IMR-90 (cell line): ENCODE measurements at regions not wholly inside any gene's neighbourhood (a gene's known extent, or its start where the extent isn't known, plus 50 kb on each side); places are given as distances from the start of the nearest gene placed in this dataset.

Experiments used
- ATAC-seq: fragments of 200-7000 bp; cut with Tn5 transposase; 2 replicates; pipeline ENCODE4 v1.9.1; 2020; ENCODE audit warnings: low read depth, mild to moderate bottlenecking, moderate library complexity
- BruUV-seq: library from RNA; stranded (reverse); fragments of 400-500 nt; replicated peaks from 2 replicates; lab custom pipeline; 2021; lab: Mats Ljungman, UMichigan
- CTCF ChIA-PET: fragments of 300-600 bp; formaldehyde crosslinking; extraction: SDS; loops from one replicate; lab custom pipeline; 2021; ENCODE audit warnings: antibody characterized with exemption; lab: Yijun Ruan, JAX
- POLR2A ChIA-PET: fragments of 300-600 bp; sonication (Branson Sonifier 250); formaldehyde crosslinking; loops from one replicate; lab custom pipeline; 2022; ENCODE audit warnings: antibody characterized with exemption; ENCODE audit not compliant: unreplicated experiment; lab: Charles Lee
- DNase-seq: peaks from one replicate; pipeline ENCODE4 v3.0.0; 2013
- H2AFZ ChIP-seq: replicated peaks from 2 replicates; pipeline ENCODE3; 2013; ENCODE audit warnings: low read length, mild to moderate bottlenecking; ENCODE audit not compliant: poor library complexity
- H2AK5ac ChIP-seq: 2 replicates; pipeline ENCODE4 v1.6.1; 2013; ENCODE audit warnings: low read depth, low read length, inconsistent platforms
- H2AK9ac ChIP-seq: replicated peaks from 2 replicates; pipeline ENCODE3; 2013; ENCODE audit warnings: mild to moderate bottlenecking, low read depth, low read length, moderate library complexity; ENCODE audit not compliant: poor library complexity
- H2BK120ac ChIP-seq: 2 replicates; pipeline ENCODE4 v1.6.1; 2013; ENCODE audit warnings: low read depth, low read length, inconsistent platforms
- H2BK15ac ChIP-seq: 3 replicates; pipeline ENCODE4 v1.6.1; 2013; ENCODE audit warnings: low read depth, low read length, inconsistent platforms
- H2BK20ac ChIP-seq: 2 replicates; pipeline ENCODE4 v1.6.1; 2013; ENCODE audit warnings: low read depth, mild to moderate bottlenecking, inconsistent platforms, low read length, moderate library complexity
- H2BK5ac ChIP-seq: 2 replicates; pipeline ENCODE4 v1.6.1; 2013; ENCODE audit warnings: mild to moderate bottlenecking, low read depth, low read length, inconsistent platforms; ENCODE audit not compliant: poor library complexity, severe bottlenecking
- H3K14ac ChIP-seq: replicated peaks from 2 replicates; pipeline ENCODE4 v1.6.1; 2013; ENCODE audit warnings: low read depth, low read length, inconsistent platforms
- H3K18ac ChIP-seq: 2 replicates; pipeline ENCODE4 v1.6.1; 2013; ENCODE audit warnings: low read depth, low read length, control low read depth
- H3K23ac ChIP-seq: 2 replicates; pipeline ENCODE4 v1.6.1; 2013; ENCODE audit warnings: low read depth, low read length, inconsistent platforms
- H3K27ac ChIP-seq: 2 replicates; pipeline ENCODE4 v1.5.1; 2013; ENCODE audit warnings: mild to moderate bottlenecking, control low read depth, low read length; ENCODE audit not compliant: insufficient read depth
- H3K27me3 ChIP-seq: 2 replicates; pipeline ENCODE4 v1.6.1; 2013; ENCODE audit warnings: low read length; ENCODE audit not compliant: control insufficient read depth, insufficient read depth
- H3K36me3 ChIP-seq: 2 replicates; pipeline ENCODE4 v1.6.1; 2013; ENCODE audit warnings: low read length, mixed read lengths; ENCODE audit not compliant: control insufficient read depth, insufficient read depth
- H3K4ac ChIP-seq: 2 replicates; pipeline ENCODE4 v1.6.1; 2013; ENCODE audit warnings: low read depth, low read length, inconsistent platforms
- H3K4me1 ChIP-seq: 2 replicates; pipeline ENCODE4 v1.6.1; 2013; ENCODE audit warnings: low read length, mixed read lengths; ENCODE audit not compliant: control insufficient read depth, insufficient read depth
- H3K4me2 ChIP-seq: 2 replicates; pipeline ENCODE4 v1.6.1; 2013; ENCODE audit warnings: low read depth, mild to moderate bottlenecking, control low read depth, low read length, moderate library complexity
- H3K4me3 ChIP-seq: 2 replicates; pipeline ENCODE4 v1.5.1; 2013; ENCODE audit warnings: low read depth, mild to moderate bottlenecking, control low read depth, low read length, moderate library complexity; ENCODE audit not compliant: insufficient read depth
- H3K56ac ChIP-seq: 2 replicates; pipeline ENCODE4 v1.6.1; 2013; ENCODE audit warnings: low read length, inconsistent platforms; ENCODE audit not compliant: insufficient read depth; ENCODE audit errors: extremely low read depth
- H3K79me1 ChIP-seq, 2 experiments: 2 replicates each; pipeline ENCODE4 v1.6.1; 2013; ENCODE audit warnings: low read length in 2 of 2, inconsistent platforms in 1 of 2, low read depth in 1 of 2
- H3K9ac ChIP-seq: 2 replicates; pipeline ENCODE4 v1.6.1; 2013; ENCODE audit warnings: low read depth, low read length, control low read depth
- H3K9me1 ChIP-seq: 2 replicates; pipeline ENCODE4 v1.6.1; 2013; ENCODE audit warnings: low read length, inconsistent platforms; ENCODE audit not compliant: insufficient read depth
- H3K9me3 ChIP-seq: 2 replicates; pipeline ENCODE4 v1.6.1; 2013; ENCODE audit warnings: low read length; ENCODE audit not compliant: control insufficient read depth, insufficient read depth
- H4K20me1 ChIP-seq: 2 replicates; pipeline ENCODE4 v1.6.1; 2013; ENCODE audit warnings: low read length, inconsistent platforms; ENCODE audit not compliant: insufficient read depth
- H4K5ac ChIP-seq: 2 replicates; pipeline ENCODE4 v1.6.1; 2013; ENCODE audit warnings: mild to moderate bottlenecking, low read depth, low read length, control low read depth
- H4K8ac ChIP-seq, 2 experiments: 2 replicates each; pipeline ENCODE4 v1.6.1; 2013; ENCODE audit warnings: low read depth in 2 of 2, low read length in 2 of 2, control low read depth in 1 of 2, inconsistent platforms in 1 of 2
- H4K91ac ChIP-seq: 2 replicates; pipeline ENCODE4 v1.6.1; 2013; ENCODE audit warnings: low read depth, low read length, inconsistent platforms; ENCODE audit not compliant: insufficient read depth
- BHLHE40 ChIP-seq: fragments of 150-350 bp; IDR thresholded peaks from 2 replicates; pipeline ENCODE4 v1.6.1; 2016; ENCODE audit warnings: mild to moderate bottlenecking, low read depth, low read length
- CEBPB ChIP-seq: IDR thresholded peaks from 2 replicates; pipeline ENCODE4 v1.6.1; 2012; ENCODE audit warnings: low read depth, low read length, improper control_type of control experiment
- CHD1 ChIP-seq: IDR thresholded peaks from 2 replicates; pipeline ENCODE4 v1.6.1; 2012; ENCODE audit warnings: low read depth, low read length, improper control_type of control experiment
- FOS ChIP-seq: fragments of 150-350 bp; IDR thresholded peaks from 2 replicates; pipeline ENCODE4 v1.6.1; 2016; ENCODE audit warnings: low read depth, low read length
- MAFK ChIP-seq: IDR thresholded peaks from 2 replicates; pipeline ENCODE4 v1.6.1; 2012; ENCODE audit warnings: low read depth, low read length, improper control_type of control experiment
- MAZ ChIP-seq: IDR thresholded peaks from 2 replicates; pipeline ENCODE4 v1.6.1; 2012; ENCODE audit warnings: low read depth, mild to moderate bottlenecking, low read length, improper control_type of control experiment, moderate library complexity, borderline replicate concordance
- MXI1 ChIP-seq: IDR thresholded peaks from 2 replicates; pipeline ENCODE4 v1.6.1; 2012; ENCODE audit warnings: low read depth, mild to moderate bottlenecking, low read length, moderate library complexity, borderline replicate concordance
- NFE2L2 ChIP-seq: fragments of 150-350 bp; IDR thresholded peaks from 2 replicates; pipeline ENCODE4 v1.6.1; 2016; ENCODE audit warnings: low read depth, mild to moderate bottlenecking, low read length
- POLR2A ChIP-seq: IDR thresholded peaks from 2 replicates; pipeline ENCODE4 v1.6.1; 2012; ENCODE audit warnings: mild to moderate bottlenecking, low read depth, low read length
- RAD21 ChIP-seq: IDR thresholded peaks from 2 replicates; pipeline ENCODE4 v1.6.1; 2012; ENCODE audit warnings: low read length, improper control_type of control experiment
- RCOR1 ChIP-seq: IDR thresholded peaks from 2 replicates; pipeline ENCODE4 v1.6.1; 2012; ENCODE audit warnings: mild to moderate bottlenecking, low read length, improper control_type of control experiment; ENCODE audit not compliant: insufficient replicate concordance
- RFX5 ChIP-seq: IDR thresholded peaks from 2 replicates; pipeline ENCODE4 v1.8.0; 2012; ENCODE audit warnings: low read depth, mild to moderate bottlenecking, low read length, moderate library complexity
- SMC3 ChIP-seq: fragments of 150-350 bp; IDR thresholded peaks from 2 replicates; pipeline ENCODE4 v1.6.1; 2016; ENCODE audit warnings: low read depth, mild to moderate bottlenecking, antibody characterized with exemption, low read length, moderate library complexity
- WGBS, 2 experiments: methylation state at CpG; one replicate each; pipeline versions ENCODE4 v1.1.5 to v1.1.7; 2013; ENCODE audit warnings: missing lambda C conversion rate in 2 of 2; ENCODE audit not compliant: insufficient read length in 1 of 2; ENCODE audit errors: extremely low coverage in 2 of 2; 5-methylcytosine and 5-hydroxymethylcytosine counted together
- dilution Hi-C: fragments of 300-500 bp; cut with HindIII; formaldehyde crosslinking; loops from one replicate; pipeline ENCODE4 v1.14.3; 2018; ENCODE audit warnings: low sequenced_read_pairs; ENCODE audit not compliant: unreplicated experiment
- in situ Hi-C: fragments of 300-500 bp; cut with MboI; formaldehyde crosslinking; loops from 3 replicates; pipeline ENCODE4 v1.14.3; 2019; ENCODE audit warnings: low sequenced_read_pairs, inconsistent platforms, mixed read lengths
- intact Hi-C: fragments of 100-400 bp; cut with micrococcal nuclease; formaldehyde crosslinking; loops from 2 replicates; pipeline ENCODE4 v1.10.0; 2022
- TF ChIP-seq, protein P1 (sequence below): conservative IDR thresholded peaks from 2 replicates; pipeline ENCODE4 v1.5.1; 2012; ENCODE audit warnings: mild to moderate bottlenecking, low read depth, low read length, improper control_type of control experiment
- TF ChIP-seq, protein P2 (sequence below): fragments of 150-350 bp; IDR thresholded peaks from 2 replicates; pipeline ENCODE4 v1.6.1; 2016; ENCODE audit warnings: low read depth, mild to moderate bottlenecking, low read length, moderate library complexity, borderline replicate concordance
- TF ChIP-seq, protein P3 (sequence below): fragments of 150-350 bp; IDR thresholded peaks from 2 replicates; pipeline ENCODE4 v1.6.1; 2017; ENCODE audit warnings: mild to moderate bottlenecking, antibody characterized with exemption, low read length, low read depth

DNA sequence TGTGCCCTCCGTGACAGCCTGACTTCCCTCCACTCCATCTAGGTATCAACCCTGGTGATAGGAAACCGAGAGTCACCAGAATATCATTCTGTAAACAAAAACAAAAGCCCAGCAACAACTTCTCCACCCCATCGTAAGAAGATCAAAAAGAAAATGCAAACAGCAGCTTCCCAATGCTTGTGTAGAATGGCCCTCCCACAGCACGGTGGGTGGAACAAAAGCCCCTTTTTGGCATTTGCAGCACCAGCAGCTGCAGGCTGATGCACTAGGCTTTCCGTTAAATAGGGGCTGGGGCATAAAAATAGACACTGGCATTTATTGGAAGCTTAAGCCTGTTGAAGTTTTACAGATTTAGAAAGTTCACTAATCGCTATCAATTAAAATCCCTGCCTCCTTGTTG is 513.0 kb downstream of the GALR1 start:
- Histone ChIP-seq H3K14ac (no peak overlapping the region), H3K27me3 (no peaks in the 10 kb centered on the region), H3K23ac (no peak overlapping the region), H4K91ac (no peak overlapping the region), H2AK5ac (no peak overlapping the region), H3K4me3 (no peak overlapping the region), H3K56ac (no peak overlapping the region), H3K4ac (no peak overlapping the region), H3K9me3 (peaks cover 27% of the 10 kb centered on the region), H2AFZ (no peak overlapping the region), H3K9me1 (no peaks in the 10 kb centered on the region), H3K4me2 (no peak overlapping the region), H3K4me1 (no peaks in the 10 kb centered on the region), H4K20me1 (no peaks in the 10 kb centered on the region), H4K5ac (no peak overlapping the region), H2BK5ac (no peak overlapping the region), H3K27ac (no peak overlapping the region), H2BK15ac (no peak overlapping the region), H3K36me3 (no peaks in the 10 kb centered on the region), H3K79me1 (no peaks in the 10 kb centered on the region), H4K8ac (no peak overlapping the region), H2BK120ac (no peak overlapping the region), H2BK20ac (no peak overlapping the region), H3K18ac (no peak overlapping the region), H3K9ac (no peak overlapping the region), H2AK9ac (no peak overlapping the region)
- BruUV-seq, result no TSS peak
- POLR2A ChIA-PET, result no interaction called here
- ATAC-seq (no peak), DNase-seq (no peak)
- TF ChIP-seq BHLHE40 (no peak), CHD1 (no peak), CEBPB (no peak), NFE2L2 (no peak), POLR2A (no peak), FOS (no peak), RCOR1 (no peak), RAD21 (no peak), MAFK (no peak), MAZ (no peak), MXI1 (no peak), SMC3 (no peak), RFX5 (no peak)
- TF ChIP-seq, protein P1, sequence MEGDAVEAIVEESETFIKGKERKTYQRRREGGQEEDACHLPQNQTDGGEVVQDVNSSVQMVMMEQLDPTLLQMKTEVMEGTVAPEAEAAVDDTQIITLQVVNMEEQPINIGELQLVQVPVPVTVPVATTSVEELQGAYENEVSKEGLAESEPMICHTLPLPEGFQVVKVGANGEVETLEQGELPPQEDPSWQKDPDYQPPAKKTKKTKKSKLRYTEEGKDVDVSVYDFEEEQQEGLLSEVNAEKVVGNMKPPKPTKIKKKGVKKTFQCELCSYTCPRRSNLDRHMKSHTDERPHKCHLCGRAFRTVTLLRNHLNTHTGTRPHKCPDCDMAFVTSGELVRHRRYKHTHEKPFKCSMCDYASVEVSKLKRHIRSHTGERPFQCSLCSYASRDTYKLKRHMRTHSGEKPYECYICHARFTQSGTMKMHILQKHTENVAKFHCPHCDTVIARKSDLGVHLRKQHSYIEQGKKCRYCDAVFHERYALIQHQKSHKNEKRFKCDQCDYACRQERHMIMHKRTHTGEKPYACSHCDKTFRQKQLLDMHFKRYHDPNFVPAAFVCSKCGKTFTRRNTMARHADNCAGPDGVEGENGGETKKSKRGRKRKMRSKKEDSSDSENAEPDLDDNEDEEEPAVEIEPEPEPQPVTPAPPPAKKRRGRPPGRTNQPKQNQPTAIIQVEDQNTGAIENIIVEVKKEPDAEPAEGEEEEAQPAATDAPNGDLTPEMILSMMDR, result no peak
- TF ChIP-seq, protein P2, sequence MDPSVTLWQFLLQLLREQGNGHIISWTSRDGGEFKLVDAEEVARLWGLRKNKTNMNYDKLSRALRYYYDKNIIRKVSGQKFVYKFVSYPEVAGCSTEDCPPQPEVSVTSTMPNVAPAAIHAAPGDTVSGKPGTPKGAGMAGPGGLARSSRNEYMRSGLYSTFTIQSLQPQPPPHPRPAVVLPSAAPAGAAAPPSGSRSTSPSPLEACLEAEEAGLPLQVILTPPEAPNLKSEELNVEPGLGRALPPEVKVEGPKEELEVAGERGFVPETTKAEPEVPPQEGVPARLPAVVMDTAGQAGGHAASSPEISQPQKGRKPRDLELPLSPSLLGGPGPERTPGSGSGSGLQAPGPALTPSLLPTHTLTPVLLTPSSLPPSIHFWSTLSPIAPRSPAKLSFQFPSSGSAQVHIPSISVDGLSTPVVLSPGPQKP, result no peak
- TF ChIP-seq, protein P3, sequence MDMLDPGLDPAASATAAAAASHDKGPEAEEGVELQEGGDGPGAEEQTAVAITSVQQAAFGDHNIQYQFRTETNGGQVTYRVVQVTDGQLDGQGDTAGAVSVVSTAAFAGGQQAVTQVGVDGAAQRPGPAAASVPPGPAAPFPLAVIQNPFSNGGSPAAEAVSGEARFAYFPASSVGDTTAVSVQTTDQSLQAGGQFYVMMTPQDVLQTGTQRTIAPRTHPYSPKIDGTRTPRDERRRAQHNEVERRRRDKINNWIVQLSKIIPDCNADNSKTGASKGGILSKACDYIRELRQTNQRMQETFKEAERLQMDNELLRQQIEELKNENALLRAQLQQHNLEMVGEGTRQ, result no peak
- dilution Hi-C loops, result no loop called here
- CTCF ChIA-PET, result no interaction called here
- intact Hi-C loops, result no loop called here
- 0% methylated on average over 1 of the region's 6 CpGs; no CpG with 5 or more reads in 1 of the 2 experiments for WGBS, 2 experiments
- in situ Hi-C loops, result no loop called here
